ELR (cell line): ENCODE measurements at regions not wholly inside any gene's neighbourhood (a gene's known extent, or its start where the extent isn't known, plus 50 kb on each side); places are given as distances from the start of the nearest gene placed in this dataset.
"Not testable (repeated sequence)": the region's sequence is repeated elsewhere in the genome, so short reads cannot be mapped to it uniquely, and the experiment has no call there.

Experiments used
- DNase-seq: peaks from one replicate; pipeline ENCODE4 v3.0.0-alpha.2; 2015; ENCODE audit warnings: low read depth

GRCh38 chr12:131391399-131391798 lies 319.5 kb upstream of the SFSWAP start:
- no peak for DNase-seq

- DNase-seq, result not testable (repeated sequence)
Measured at GRCh38 chr12:131394752-131395151, 316.1 kb upstream of the SFSWAP start.

GRCh38 chr12:131395209-131395684 lies 315.6 kb upstream of the SFSWAP start:
- not testable (repeated sequence) for DNase-seq

- no peak for DNase-seq
Measured at GRCh38 chr12:131395971-131396573, 314.8 kb upstream of the SFSWAP start.

GRCh38 chr12:131397493-131398181 lies 313.3 kb upstream of the SFSWAP start:
- DNase-seq, result no peak

- no peak for DNase-seq
Measured at GRCh38 chr12:131399000-131399399, 311.9 kb upstream of the SFSWAP start.

- not testable (repeated sequence) for DNase-seq
Measured at GRCh38 chr12:131400668-131401294, 310.1 kb upstream of the SFSWAP start.

GRCh38 chr12:131401907-131402633 lies 308.8 kb upstream of the SFSWAP start:
- DNase-seq, result not testable (repeated sequence)

GRCh38 chr12:131402781-131403396 lies 308.0 kb upstream of the SFSWAP start:
- DNase-seq, result no peak

GRCh38 chr12:131403676-131404075 lies 307.2 kb upstream of the SFSWAP start:
- DNase-seq, result no peak

GRCh38 chr12:131404705-131405104 lies 306.2 kb upstream of the SFSWAP start:
- no peak for DNase-seq

- no peak for DNase-seq
Measured at GRCh38 chr12:131407221-131408035, 303.5 kb upstream of the SFSWAP start.

GRCh38 chr12:131408036-131408365 lies 302.9 kb upstream of the SFSWAP start:
- no peak for DNase-seq

GRCh38 chr12:131408484-131408883 lies 302.4 kb upstream of the SFSWAP start:
- no peak for DNase-seq

- DNase-seq, result no peak
Measured at GRCh38 chr12:131409211-131409610, 301.7 kb upstream of the SFSWAP start.

- not testable (repeated sequence) for DNase-seq
Measured at GRCh38 chr12:131411827-131412226, 299.1 kb upstream of the SFSWAP start.

GRCh38 chr12:131413006-131413405 lies 297.9 kb upstream of the SFSWAP start:
- DNase-seq, result no peak

GRCh38 chr12:131413471-131413870 lies 297.4 kb upstream of the SFSWAP start:
- DNase-seq, result no peak

- DNase-seq, result not testable (repeated sequence)
Measured at GRCh38 chr12:131414155-131414922, 296.6 kb upstream of the SFSWAP start.

GRCh38 chr12:131415781-131416180 lies 295.1 kb upstream of the SFSWAP start:
- DNase-seq, result peak; percentile 3

GRCh38 chr12:131418121-131418520 lies 292.8 kb upstream of the SFSWAP start:
- no peak for DNase-seq
